ENCODE measurements at regions not wholly inside any gene's neighbourhood (a gene's known extent, or its start where the extent isn't known, plus 50 kb on each side); places are given as distances from the start of the nearest gene placed in this dataset.

DNA sequence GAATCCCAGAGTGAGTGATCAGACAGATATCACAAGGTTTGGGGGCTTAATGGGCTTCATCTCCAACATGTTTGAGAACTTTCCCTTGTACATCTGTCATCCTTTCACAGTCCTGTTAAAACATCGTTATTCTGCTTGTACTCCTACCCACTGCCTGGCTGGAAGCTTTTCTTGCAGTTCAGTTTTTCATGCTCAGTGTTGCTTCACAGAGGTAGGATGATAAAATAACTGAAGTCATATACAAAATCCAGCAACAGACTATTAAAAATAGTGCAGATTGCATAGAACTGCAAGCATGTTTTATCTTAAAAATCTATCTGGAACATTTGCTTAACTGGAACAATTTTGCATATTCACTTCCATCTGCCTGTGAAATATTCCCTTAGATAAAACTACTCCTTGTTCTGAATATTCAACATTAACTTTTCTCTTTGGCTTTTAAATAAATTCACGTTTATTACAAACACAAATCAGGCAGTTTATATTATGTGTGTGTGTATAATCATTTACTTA lies 579.6 kb upstream of the IGFBP7 start:
- ATAC-seq, result no peak
- TF ChIP-seq ZNF8 (CRISPR knock-in tag; IDR thresholded peaks at IDR 0.05), result no peak
- TF ChIP-seq OSR1 (CRISPR knock-in tag; IDR thresholded peaks at IDR 0.05), result no peak
- TF ChIP-seq ZC3H10 (CRISPR knock-in tag; IDR thresholded peaks at IDR 0.05), result no peak
- TF ChIP-seq SNAI2 (CRISPR knock-in tag; IDR thresholded peaks at IDR 0.05), result no peak
- TF ChIP-seq, protein P1, sequence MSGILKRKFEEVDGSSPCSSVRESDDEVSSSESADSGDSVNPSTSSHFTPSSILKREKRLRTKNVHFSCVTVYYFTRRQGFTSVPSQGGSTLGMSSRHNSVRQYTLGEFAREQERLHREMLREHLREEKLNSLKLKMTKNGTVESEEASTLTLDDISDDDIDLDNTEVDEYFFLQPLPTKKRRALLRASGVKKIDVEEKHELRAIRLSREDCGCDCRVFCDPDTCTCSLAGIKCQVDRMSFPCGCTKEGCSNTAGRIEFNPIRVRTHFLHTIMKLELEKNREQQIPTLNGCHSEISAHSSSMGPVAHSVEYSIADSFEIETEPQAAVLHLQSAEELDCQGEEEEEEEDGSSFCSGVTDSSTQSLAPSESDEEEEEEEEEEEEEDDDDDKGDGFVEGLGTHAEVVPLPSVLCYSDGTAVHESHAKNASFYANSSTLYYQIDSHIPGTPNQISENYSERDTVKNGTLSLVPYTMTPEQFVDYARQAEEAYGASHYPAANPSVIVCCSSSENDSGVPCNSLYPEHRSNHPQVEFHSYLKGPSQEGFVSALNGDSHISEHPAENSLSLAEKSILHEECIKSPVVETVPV (CRISPR knock-in tag; IDR thresholded peaks at IDR 0.05), result no peak
- no peak for TF ChIP-seq PPARA (CRISPR knock-in tag; IDR thresholded peaks at IDR 0.05; ENCODE audit: borderline replicate concordance)
- no peak for TF ChIP-seq ARNTL (CRISPR knock-in tag; IDR thresholded peaks at IDR 0.05; ENCODE audit: borderline replicate concordance, low read depth)
- TF ChIP-seq TCF4 (CRISPR knock-in tag; IDR thresholded peaks at IDR 0.05; ENCODE audit: borderline replicate concordance), result no peak
- no peak for TF ChIP-seq GLIS3 (CRISPR knock-in tag; IDR thresholded peaks at IDR 0.05)
- no peak for TF ChIP-seq TOX (CRISPR knock-in tag; IDR thresholded peaks at IDR 0.05; ENCODE audit: borderline replicate concordance)
- TF ChIP-seq, protein P2, sequence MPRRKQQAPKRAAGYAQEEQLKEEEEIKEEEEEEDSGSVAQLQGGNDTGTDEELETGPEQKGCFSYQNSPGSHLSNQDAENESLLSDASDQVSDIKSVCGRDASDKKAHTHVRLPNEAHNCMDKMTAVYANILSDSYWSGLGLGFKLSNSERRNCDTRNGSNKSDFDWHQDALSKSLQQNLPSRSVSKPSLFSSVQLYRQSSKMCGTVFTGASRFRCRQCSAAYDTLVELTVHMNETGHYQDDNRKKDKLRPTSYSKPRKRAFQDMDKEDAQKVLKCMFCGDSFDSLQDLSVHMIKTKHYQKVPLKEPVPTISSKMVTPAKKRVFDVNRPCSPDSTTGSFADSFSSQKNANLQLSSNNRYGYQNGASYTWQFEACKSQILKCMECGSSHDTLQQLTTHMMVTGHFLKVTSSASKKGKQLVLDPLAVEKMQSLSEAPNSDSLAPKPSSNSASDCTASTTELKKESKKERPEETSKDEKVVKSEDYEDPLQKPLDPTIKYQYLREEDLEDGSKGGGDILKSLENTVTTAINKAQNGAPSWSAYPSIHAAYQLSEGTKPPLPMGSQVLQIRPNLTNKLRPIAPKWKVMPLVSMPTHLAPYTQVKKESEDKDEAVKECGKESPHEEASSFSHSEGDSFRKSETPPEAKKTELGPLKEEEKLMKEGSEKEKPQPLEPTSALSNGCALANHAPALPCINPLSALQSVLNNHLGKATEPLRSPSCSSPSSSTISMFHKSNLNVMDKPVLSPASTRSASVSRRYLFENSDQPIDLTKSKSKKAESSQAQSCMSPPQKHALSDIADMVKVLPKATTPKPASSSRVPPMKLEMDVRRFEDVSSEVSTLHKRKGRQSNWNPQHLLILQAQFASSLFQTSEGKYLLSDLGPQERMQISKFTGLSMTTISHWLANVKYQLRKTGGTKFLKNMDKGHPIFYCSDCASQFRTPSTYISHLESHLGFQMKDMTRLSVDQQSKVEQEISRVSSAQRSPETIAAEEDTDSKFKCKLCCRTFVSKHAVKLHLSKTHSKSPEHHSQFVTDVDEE (CRISPR knock-in tag; IDR thresholded peaks at IDR 0.05), result no peak
- no peak for TF ChIP-seq ZFP3 (CRISPR knock-in tag; IDR thresholded peaks at IDR 0.05)
- TF ChIP-seq CSDC2 (CRISPR knock-in tag; IDR thresholded peaks at IDR 0.05), result no peak
- TF ChIP-seq, protein P3, sequence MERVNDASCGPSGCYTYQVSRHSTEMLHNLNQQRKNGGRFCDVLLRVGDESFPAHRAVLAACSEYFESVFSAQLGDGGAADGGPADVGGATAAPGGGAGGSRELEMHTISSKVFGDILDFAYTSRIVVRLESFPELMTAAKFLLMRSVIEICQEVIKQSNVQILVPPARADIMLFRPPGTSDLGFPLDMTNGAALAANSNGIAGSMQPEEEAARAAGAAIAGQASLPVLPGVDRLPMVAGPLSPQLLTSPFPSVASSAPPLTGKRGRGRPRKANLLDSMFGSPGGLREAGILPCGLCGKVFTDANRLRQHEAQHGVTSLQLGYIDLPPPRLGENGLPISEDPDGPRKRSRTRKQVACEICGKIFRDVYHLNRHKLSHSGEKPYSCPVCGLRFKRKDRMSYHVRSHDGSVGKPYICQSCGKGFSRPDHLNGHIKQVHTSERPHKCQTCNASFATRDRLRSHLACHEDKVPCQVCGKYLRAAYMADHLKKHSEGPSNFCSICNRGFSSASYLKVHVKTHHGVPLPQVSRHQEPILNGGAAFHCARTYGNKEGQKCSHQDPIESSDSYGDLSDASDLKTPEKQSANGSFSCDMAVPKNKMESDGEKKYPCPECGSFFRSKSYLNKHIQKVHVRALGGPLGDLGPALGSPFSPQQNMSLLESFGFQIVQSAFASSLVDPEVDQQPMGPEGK (CRISPR knock-in tag; IDR thresholded peaks at IDR 0.05; ENCODE audit: borderline replicate concordance), result no peak
- TF ChIP-seq, protein P4, sequence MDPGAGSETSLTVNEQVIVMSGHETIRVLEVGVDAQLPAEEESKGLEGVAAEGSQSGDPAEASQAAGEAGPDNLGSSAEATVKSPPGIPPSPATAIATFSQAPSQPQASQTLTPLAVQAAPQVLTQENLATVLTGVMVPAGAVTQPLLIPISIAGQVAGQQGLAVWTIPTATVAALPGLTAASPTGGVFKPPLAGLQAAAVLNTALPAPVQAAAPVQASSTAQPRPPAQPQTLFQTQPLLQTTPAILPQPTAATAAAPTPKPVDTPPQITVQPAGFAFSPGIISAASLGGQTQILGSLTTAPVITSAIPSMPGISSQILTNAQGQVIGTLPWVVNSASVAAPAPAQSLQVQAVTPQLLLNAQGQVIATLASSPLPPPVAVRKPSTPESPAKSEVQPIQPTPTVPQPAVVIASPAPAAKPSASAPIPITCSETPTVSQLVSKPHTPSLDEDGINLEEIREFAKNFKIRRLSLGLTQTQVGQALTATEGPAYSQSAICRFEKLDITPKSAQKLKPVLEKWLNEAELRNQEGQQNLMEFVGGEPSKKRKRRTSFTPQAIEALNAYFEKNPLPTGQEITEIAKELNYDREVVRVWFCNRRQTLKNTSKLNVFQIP (CRISPR knock-in tag; IDR thresholded peaks at IDR 0.05; ENCODE audit: borderline replicate concordance, low read depth), result no peak

DNA sequence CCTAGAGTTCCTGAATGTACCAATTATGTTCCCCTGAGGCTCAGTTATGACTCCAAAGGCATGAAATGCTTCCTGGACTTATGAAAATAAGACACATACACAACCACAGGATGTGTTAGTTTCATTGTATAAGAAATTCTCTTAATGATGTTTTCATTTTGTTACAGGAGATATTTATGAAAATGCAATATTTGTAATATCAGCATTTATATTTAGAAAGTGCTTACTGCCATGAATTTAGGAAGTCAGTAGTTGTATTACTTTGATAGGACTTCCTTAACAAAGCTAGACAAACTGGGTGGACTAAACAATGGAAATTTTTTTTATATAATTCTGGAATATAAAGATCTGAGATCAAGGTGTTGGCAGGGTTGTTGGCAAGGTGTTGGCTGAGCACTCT lies 572.1 kb upstream of the IGFBP7 start:
- ATAC-seq, result no peak
- TF ChIP-seq ZFP30 (CRISPR knock-in tag; IDR thresholded peaks at IDR 0.05), result no peak
- no peak for TF ChIP-seq CSDC2 (CRISPR knock-in tag; IDR thresholded peaks at IDR 0.05)
- no peak for TF ChIP-seq GLIS3 (CRISPR knock-in tag; IDR thresholded peaks at IDR 0.05)
- no peak for TF ChIP-seq ZFP3 (CRISPR knock-in tag; IDR thresholded peaks at IDR 0.05)
- no peak for TF ChIP-seq ISL1 (CRISPR knock-in tag; IDR thresholded peaks at IDR 0.05)
- no peak for TF ChIP-seq ZNF70 (CRISPR knock-in tag; IDR thresholded peaks at IDR 0.05)
- TF ChIP-seq ESRRG (CRISPR knock-in tag; IDR thresholded peaks at IDR 0.05), result no peak
- TF ChIP-seq PPARA (CRISPR knock-in tag; IDR thresholded peaks at IDR 0.05; ENCODE audit: borderline replicate concordance), result no peak
- TF ChIP-seq, protein P5, sequence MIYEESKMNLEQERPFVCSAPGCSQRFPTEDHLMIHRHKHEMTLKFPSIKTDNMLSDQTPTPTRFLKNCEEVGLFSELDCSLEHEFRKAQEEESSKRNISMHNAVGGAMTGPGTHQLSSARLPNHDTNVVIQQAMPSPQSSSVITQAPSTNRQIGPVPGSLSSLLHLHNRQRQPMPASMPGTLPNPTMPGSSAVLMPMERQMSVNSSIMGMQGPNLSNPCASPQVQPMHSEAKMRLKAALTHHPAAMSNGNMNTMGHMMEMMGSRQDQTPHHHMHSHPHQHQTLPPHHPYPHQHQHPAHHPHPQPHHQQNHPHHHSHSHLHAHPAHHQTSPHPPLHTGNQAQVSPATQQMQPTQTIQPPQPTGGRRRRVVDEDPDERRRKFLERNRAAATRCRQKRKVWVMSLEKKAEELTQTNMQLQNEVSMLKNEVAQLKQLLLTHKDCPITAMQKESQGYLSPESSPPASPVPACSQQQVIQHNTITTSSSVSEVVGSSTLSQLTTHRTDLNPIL (CRISPR knock-in tag; IDR thresholded peaks at IDR 0.05; ENCODE audit: low read depth), result no peak
- TF ChIP-seq, protein P1 (CRISPR knock-in tag; IDR thresholded peaks at IDR 0.05), result no peak
- TF ChIP-seq, protein P2 (CRISPR knock-in tag; IDR thresholded peaks at IDR 0.05), result no peak
- no peak for TF ChIP-seq ARNTL (CRISPR knock-in tag; IDR thresholded peaks at IDR 0.05; ENCODE audit: borderline replicate concordance, low read depth)
- TF ChIP-seq BACH2 (CRISPR knock-in tag; IDR thresholded peaks at IDR 0.05; ENCODE audit: borderline replicate concordance), result no peak

Measured in SK-N-SH treated with all-trans-retinoic acid at 6 μM for 48 hours (cell line).